ENCODE measurements at regions not wholly inside any gene's neighbourhood (a gene's known extent, or its start where the extent isn't known, plus 50 kb on each side); places are given as distances from the start of the nearest gene placed in this dataset.

DNA sequence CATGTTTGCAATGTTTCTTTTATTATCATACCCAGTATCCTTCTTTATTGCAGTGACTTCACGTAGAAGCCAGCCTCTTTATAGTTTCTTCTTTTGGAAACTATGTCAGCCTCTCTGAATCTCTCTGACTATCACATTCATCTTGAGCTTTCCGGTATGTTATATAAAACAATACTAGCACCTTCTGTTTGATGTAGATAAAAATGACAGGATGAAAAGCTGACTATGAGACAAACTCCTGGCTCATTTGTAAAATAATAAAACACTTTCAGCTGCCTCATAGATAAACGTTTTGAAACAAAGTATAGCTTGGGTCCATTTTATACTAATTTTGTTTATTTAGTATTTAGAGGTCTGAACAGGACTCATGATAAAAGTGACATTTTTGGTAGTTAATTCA is 1145.4 kb upstream of the NUDT12 start:
- no peaks in the 10 kb centered on the region for H3K36me3 ChIP-seq (ENCODE audit: insufficient read depth, low read length)
- CTCF ChIA-PET (ENCODE audit: unreplicated experiment) = no interaction called here
- H4K20me1 ChIP-seq (ENCODE audit: insufficient read depth, low read length) = no peaks in the 10 kb centered on the region
- intact Hi-C loops (cut with micrococcal nuclease; ENCODE audit: unreplicated experiment) = no loop called here
- no peaks in the 10 kb centered on the region for H3K4me1 ChIP-seq (ENCODE audit: insufficient read depth, low read length, poor library complexity, severe bottlenecking)
- no TSS peak for BruUV-seq (replicated peaks)
- no peak for DNase-seq (ENCODE audit: low spot score)
- no peaks in the 10 kb centered on the region for H3K9me3 ChIP-seq (ENCODE audit: low read length)
- TF ChIP-seq, protein P1, sequence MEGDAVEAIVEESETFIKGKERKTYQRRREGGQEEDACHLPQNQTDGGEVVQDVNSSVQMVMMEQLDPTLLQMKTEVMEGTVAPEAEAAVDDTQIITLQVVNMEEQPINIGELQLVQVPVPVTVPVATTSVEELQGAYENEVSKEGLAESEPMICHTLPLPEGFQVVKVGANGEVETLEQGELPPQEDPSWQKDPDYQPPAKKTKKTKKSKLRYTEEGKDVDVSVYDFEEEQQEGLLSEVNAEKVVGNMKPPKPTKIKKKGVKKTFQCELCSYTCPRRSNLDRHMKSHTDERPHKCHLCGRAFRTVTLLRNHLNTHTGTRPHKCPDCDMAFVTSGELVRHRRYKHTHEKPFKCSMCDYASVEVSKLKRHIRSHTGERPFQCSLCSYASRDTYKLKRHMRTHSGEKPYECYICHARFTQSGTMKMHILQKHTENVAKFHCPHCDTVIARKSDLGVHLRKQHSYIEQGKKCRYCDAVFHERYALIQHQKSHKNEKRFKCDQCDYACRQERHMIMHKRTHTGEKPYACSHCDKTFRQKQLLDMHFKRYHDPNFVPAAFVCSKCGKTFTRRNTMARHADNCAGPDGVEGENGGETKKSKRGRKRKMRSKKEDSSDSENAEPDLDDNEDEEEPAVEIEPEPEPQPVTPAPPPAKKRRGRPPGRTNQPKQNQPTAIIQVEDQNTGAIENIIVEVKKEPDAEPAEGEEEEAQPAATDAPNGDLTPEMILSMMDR (conservative IDR thresholded peaks at IDR 0.05; ENCODE audit: low read length) = no peak
- no peak for TF ChIP-seq EZH2phosphoT487 (IDR thresholded peaks at IDR 0.05; ENCODE audit: borderline replicate concordance, low read depth, low read length)
- H3K9me2 ChIP-seq (ENCODE audit: insufficient read depth, low read length) = no peaks in the 10 kb centered on the region
- H3K4me3 ChIP-seq (ENCODE audit: low read depth, low read length, poor library complexity, severe bottlenecking) = no peak overlapping the region
- H3K27ac ChIP-seq (ENCODE audit: low read depth, low read length, poor library complexity, severe bottlenecking) = no peak overlapping the region
- POLR2A ChIA-PET = no interaction called here
- H2AFZ ChIP-seq (ENCODE audit: low read length) = no peak overlapping the region
- H3K4me2 ChIP-seq (ENCODE audit: low read length) = no peak overlapping the region
- H3K79me2 ChIP-seq (ENCODE audit: insufficient read depth, low read depth, low read length) = no peaks in the 10 kb centered on the region

DNA sequence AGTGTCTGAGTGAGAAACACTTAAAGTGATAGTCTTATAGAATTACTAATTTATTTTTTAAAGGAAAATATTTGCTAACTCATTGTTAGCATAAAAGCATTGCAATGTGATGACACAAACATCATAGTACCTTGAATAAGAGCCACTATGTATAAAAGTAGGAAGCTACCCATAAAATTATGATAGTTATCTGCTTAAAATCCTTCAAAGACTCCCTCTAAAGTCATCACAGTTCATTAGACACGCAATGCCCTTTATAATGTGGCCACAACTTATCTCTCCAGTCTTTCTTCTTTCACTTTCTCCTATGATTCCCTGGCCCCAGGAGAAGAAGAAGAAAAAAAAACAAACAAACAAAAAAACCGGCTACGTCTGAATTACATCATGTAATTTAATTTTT is 1144.0 kb upstream of the NUDT12 start:
- no peak for DNase-seq (ENCODE audit: low spot score)
- no peaks in the 10 kb centered on the region for H3K9me3 ChIP-seq (ENCODE audit: low read length)
- no peak overlapping the region for H2AFZ ChIP-seq (ENCODE audit: low read length)
- intact Hi-C loops (cut with micrococcal nuclease; ENCODE audit: unreplicated experiment) = no loop called here
- H3K36me3 ChIP-seq (ENCODE audit: insufficient read depth, low read length) = no peaks in the 10 kb centered on the region
- TF ChIP-seq EZH2phosphoT487 (IDR thresholded peaks at IDR 0.05; ENCODE audit: borderline replicate concordance, low read depth, low read length) = no peak
- TF ChIP-seq, protein P1 (conservative IDR thresholded peaks at IDR 0.05; ENCODE audit: low read length) = no peak
- CTCF ChIA-PET (ENCODE audit: unreplicated experiment) = no interaction called here
- no TSS peak for BruUV-seq (replicated peaks)
- H3K4me1 ChIP-seq (ENCODE audit: insufficient read depth, low read length, poor library complexity, severe bottlenecking) = no peaks in the 10 kb centered on the region
- no peaks in the 10 kb centered on the region for H3K9me2 ChIP-seq (ENCODE audit: insufficient read depth, low read length)
- H3K27ac ChIP-seq (ENCODE audit: low read depth, low read length, poor library complexity, severe bottlenecking) = no peak overlapping the region
- POLR2A ChIA-PET = no interaction called here
- no peak overlapping the region for H3K4me3 ChIP-seq (ENCODE audit: low read depth, low read length, poor library complexity, severe bottlenecking)
- H4K20me1 ChIP-seq (ENCODE audit: insufficient read depth, low read length) = no peaks in the 10 kb centered on the region
- H3K4me2 ChIP-seq (ENCODE audit: low read length) = no peak overlapping the region
- no peaks in the 10 kb centered on the region for H3K79me2 ChIP-seq (ENCODE audit: insufficient read depth, low read depth, low read length)

DNA sequence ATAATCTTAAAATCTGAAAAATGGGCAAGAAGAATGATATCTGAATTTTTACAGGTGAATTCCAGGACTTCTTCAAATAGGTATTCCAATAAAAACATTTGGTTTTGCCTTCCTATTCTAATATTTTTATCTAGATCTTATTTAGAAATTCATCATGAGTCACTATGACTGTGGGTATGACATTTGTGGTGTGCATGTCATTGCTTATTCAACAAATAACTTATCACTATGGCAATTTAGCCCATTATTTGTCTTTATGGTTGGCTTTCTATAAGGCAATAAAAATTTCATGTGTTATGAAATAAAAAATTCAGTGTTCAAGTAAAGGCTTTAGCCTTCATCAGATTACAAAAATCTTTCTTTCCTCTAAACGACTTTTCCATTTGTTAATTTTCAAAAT is 1139.6 kb upstream of the NUDT12 start:
- intact Hi-C loops (cut with micrococcal nuclease; ENCODE audit: unreplicated experiment) = no loop called here
- no peaks in the 10 kb centered on the region for H3K36me3 ChIP-seq (ENCODE audit: insufficient read depth, low read length)
- H3K9me3 ChIP-seq (ENCODE audit: low read length) = no peaks in the 10 kb centered on the region
- no peak overlapping the region for H2AFZ ChIP-seq (ENCODE audit: low read length)
- no peak overlapping the region for H3K4me2 ChIP-seq (ENCODE audit: low read length)
- no peak overlapping the region for H3K4me3 ChIP-seq (ENCODE audit: low read depth, low read length, poor library complexity, severe bottlenecking)
- TF ChIP-seq, protein P1 (conservative IDR thresholded peaks at IDR 0.05; ENCODE audit: low read length) = no peak
- TF ChIP-seq EZH2phosphoT487 (IDR thresholded peaks at IDR 0.05; ENCODE audit: borderline replicate concordance, low read depth, low read length) = no peak
- no peak overlapping the region for H3K27ac ChIP-seq (ENCODE audit: low read depth, low read length, poor library complexity, severe bottlenecking)
- H3K79me2 ChIP-seq (ENCODE audit: insufficient read depth, low read depth, low read length) = no peaks in the 10 kb centered on the region
- ChIA-PET POLR2A (no interaction called here), CTCF (ENCODE audit: unreplicated experiment) (no interaction called here)
- no peaks in the 10 kb centered on the region for H3K9me2 ChIP-seq (ENCODE audit: insufficient read depth, low read length)
- no peaks in the 10 kb centered on the region for H4K20me1 ChIP-seq (ENCODE audit: insufficient read depth, low read length)
- no peak for DNase-seq (ENCODE audit: low spot score)
- no TSS peak for BruUV-seq (replicated peaks)
- H3K4me1 ChIP-seq (ENCODE audit: insufficient read depth, low read length, poor library complexity, severe bottlenecking) = no peaks in the 10 kb centered on the region
